HEK293T (cell line): ENCODE measurements at regions not wholly inside any gene's neighbourhood (a gene's known extent, or its start where the extent isn't known, plus 50 kb on each side); places are given as distances from the start of the nearest gene placed in this dataset.
A peak's percentile ranks its signal among the peaks of the same experiment; 100 is the strongest.

Source experiments
- ARNT ChIP-seq: fragments of 450-650 bp; IDR thresholded peaks from 2 replicates; pipeline ENCODE4 v1.6.1; 2017; ENCODE audit warnings: mild to moderate bottlenecking
- BHLHE40 ChIP-seq: fragments of 450-650 bp; IDR thresholded peaks from 2 replicates; pipeline ENCODE4 v1.6.1; 2016; ENCODE audit warnings: mild to moderate bottlenecking, moderate library complexity, borderline replicate concordance
- CTBP1 ChIP-seq: fragments of 450-650 bp; IDR thresholded peaks from 2 replicates; pipeline ENCODE4 v1.6.1; 2016; ENCODE audit warnings: borderline replicate concordance
- ELF4 ChIP-seq: fragments of 450-650 bp; IDR thresholded peaks from 2 replicates; pipeline ENCODE4 v1.6.1; 2017; ENCODE audit warnings: antibody characterized with exemption
- FOXA1 ChIP-seq: fragments of 450-650 bp; IDR thresholded peaks from 2 replicates; pipeline ENCODE4 v1.6.1; 2016; ENCODE audit warnings: mild to moderate bottlenecking
- FOXK2 ChIP-seq: fragments of 450-650 bp; IDR thresholded peaks from 2 replicates; pipeline ENCODE4 v1.6.1; 2016; ENCODE audit warnings: mild to moderate bottlenecking
- FOXM1 ChIP-seq: fragments of 450-650 bp; IDR thresholded peaks from 2 replicates; pipeline ENCODE4 v1.6.1; 2017; ENCODE audit warnings: mild to moderate bottlenecking, borderline replicate concordance
- HDGF ChIP-seq: fragments of 450-650 bp; IDR thresholded peaks from 2 replicates; pipeline ENCODE4 v1.6.1; 2017; ENCODE audit warnings: antibody characterized with exemption, borderline replicate concordance
- L3MBTL2 ChIP-seq: fragments of 450-650 bp; conservative IDR thresholded peaks from 2 replicates; pipeline ENCODE4 v1.6.1; 2016; ENCODE audit warnings: mild to moderate bottlenecking
- LEF1 ChIP-seq: fragments of 450-650 bp; IDR thresholded peaks from 2 replicates; pipeline ENCODE4 v1.6.1; 2017; ENCODE audit warnings: mild to moderate bottlenecking, borderline replicate concordance
- SP1 ChIP-seq: fragments of 450-650 bp; IDR thresholded peaks from 2 replicates; pipeline ENCODE4 v1.6.1; 2017
- TARDBP ChIP-seq: fragments of 450-650 bp; IDR thresholded peaks from 2 replicates; pipeline ENCODE4 v1.6.1; 2016
- ZNF384 ChIP-seq: fragments of 450-650 bp; IDR thresholded peaks from 2 replicates; pipeline ENCODE4 v1.6.1; 2016

DNA sequence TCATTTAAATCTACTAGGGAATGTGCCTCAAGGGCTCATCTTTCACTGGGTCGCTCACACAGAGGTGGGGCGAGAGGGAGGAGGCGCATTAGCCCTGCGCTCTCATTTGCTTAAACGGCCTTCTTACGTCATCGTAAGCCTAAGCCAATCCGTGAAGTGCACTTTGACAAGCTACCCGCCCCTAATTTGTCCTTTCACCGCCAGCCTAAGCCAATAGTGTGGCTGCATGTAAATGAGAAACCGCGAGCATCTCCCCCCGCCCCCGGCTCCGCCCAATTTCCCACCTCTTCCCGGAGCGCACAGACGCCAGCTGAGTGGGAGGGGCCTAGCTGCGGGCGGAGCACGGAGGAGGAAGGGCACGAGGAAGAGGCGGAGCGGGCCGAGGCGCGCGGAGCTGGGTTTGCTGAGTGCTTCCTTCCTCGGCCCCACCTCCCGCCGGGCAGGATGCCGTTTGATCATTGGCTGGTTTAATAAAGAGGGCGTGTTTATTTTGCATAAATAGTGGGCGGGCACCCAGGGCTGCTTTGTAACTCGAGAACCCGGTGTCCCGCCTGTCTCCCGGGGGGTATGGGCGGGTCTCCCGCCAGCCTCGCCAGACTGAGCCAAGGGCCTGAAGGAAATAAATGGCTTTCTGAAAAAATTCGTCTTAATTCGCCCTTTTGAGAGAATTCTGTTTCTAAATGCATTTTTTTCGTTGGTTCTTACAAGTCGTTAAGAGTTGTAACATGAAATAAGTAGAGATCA is 289.6 kb upstream of the NFE2L3 start:
- TF ChIP-seq ZNF384 (no peak), FOXK2 (no peak), BHLHE40 (no peak), FOXA1 (no peak), FOXM1 (no peak), ELF4 (no peak), LEF1 (no peak), HDGF (peak; percentile 98; the same call in 1 of the 2 replicates), SP1 (no peak; the same call in none of the 2 replicates), CTBP1 (no peak), L3MBTL2 (no peak), ARNT (no peak), TARDBP (no peak)
